PFSK-1 (cell line): ENCODE measurements at regions not wholly inside any gene's neighbourhood (a gene's known extent, or its start where the extent isn't known, plus 50 kb on each side); places are given as distances from the start of the nearest gene placed in this dataset.

Experiments
- FOXP2 ChIP-seq: optimal IDR thresholded peaks from 2 replicates; pipeline ENCODE3; 2011; ENCODE audit warnings: borderline replicate concordance, control low read depth, inconsistent platforms; ENCODE audit not compliant: insufficient read depth; ENCODE audit errors: extremely low read length, extremely low read depth
- POLR2AphosphoS5 ChIP-seq: IDR thresholded peaks from 2 replicates; pipeline ENCODE4 v1.6.1; 2012; ENCODE audit warnings: low read depth, mild to moderate bottlenecking, control low read depth, low read length, moderate library complexity
- REST ChIP-seq, 2 experiments: IDR thresholded peaks; 2 replicates each; pipeline versions ENCODE4 v1.6.1 to v1.8.0; 2011 to 2012; ENCODE audit warnings: low read depth in 2 of 2, low read length in 2 of 2, control low read depth in 1 of 2, inconsistent platforms in 1 of 2, mild to moderate bottlenecking in 1 of 2, moderate library complexity in 1 of 2; ENCODE audit not compliant: insufficient read depth in 1 of 2
- SIN3A ChIP-seq: IDR thresholded peaks from 2 replicates; pipeline ENCODE4 v1.6.1; 2012; ENCODE audit warnings: mild to moderate bottlenecking, low read length, moderate library complexity, borderline replicate concordance; ENCODE audit not compliant: insufficient read depth
- TAF1 ChIP-seq: IDR thresholded peaks from 2 replicates; pipeline ENCODE4 v1.6.1; 2012; ENCODE audit warnings: low read length, control low read depth, borderline replicate concordance; ENCODE audit not compliant: insufficient read depth

GRCh38 chr5:32908641-32909040 lies 197.5 kb downstream of the NPR3 start:
- TF ChIP-seq TAF1: no peak
- no peak for TF ChIP-seq POLR2AphosphoS5
- no peak for TF ChIP-seq REST (IDR thresholded peaks at IDR 0.05; ENCODE audit: insufficient read depth in 1 of 2, low read depth in 2 of 2, low read length in 2 of 2)
- TF ChIP-seq SIN3A: no peak
- no peak for TF ChIP-seq FOXP2

DNA sequence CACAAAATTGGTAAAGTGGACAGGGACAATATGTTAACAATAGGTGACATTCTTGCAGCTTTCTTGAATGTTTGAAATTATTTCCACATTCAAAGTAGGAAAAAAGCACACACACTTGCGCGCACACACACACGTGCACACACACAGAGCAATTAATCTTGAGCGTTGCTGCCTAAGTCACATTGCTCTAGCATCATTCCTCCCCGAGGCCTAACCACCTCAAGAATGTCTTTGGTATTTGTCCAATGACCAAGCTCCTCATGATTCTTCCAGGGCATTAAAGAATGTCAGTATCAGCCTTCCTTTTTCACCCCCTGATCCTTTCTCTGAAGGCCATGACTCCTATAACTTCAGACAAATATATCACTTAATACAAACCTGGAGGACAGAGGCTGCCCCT lies 198.1 kb downstream of the NPR3 start:
- TF ChIP-seq POLR2AphosphoS5 (no peak), REST (IDR thresholded peaks at IDR 0.05; ENCODE audit: insufficient read depth in 1 of 2, low read depth in 2 of 2, low read length in 2 of 2) (no peak), SIN3A (no peak), TAF1 (no peak), FOXP2 (no peak)

- TF ChIP-seq REST (IDR thresholded peaks at IDR 0.05; ENCODE audit: insufficient read depth in 1 of 2, low read depth in 2 of 2, low read length in 2 of 2): no peak
- no peak for TF ChIP-seq FOXP2
- TF ChIP-seq POLR2AphosphoS5: no peak
- no peak for TF ChIP-seq SIN3A
- no peak for TF ChIP-seq TAF1
Observed at GRCh38 chr5:32916648-32917047, 205.5 kb downstream of the NPR3 start.

DNA sequence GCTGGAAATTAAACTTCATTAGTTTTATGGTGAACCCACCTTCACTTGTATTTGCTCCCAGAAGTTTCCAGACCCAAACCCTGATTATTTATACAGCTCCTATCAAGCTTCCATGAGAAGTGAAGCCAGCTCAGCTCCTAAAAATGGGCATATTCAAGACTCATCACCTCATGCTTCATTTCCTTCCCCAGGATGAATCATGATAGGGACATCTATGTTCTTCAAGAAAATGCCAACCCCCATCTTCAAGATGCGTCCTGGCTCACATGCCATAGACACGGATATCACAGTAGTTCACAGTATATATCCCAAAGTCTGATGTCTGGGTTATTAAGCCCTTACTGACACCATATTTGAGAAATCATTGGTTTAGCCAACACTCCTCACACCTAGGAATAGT lies 217.6 kb downstream of the NPR3 start:
- TF ChIP-seq FOXP2 (no peak), REST (IDR thresholded peaks at IDR 0.05; ENCODE audit: insufficient read depth in 1 of 2, low read depth in 2 of 2, low read length in 2 of 2) (no peak), SIN3A (no peak), POLR2AphosphoS5 (no peak), TAF1 (no peak)

- TF ChIP-seq POLR2AphosphoS5: no peak
- TF ChIP-seq REST (IDR thresholded peaks at IDR 0.05; ENCODE audit: insufficient read depth in 1 of 2, low read depth in 2 of 2, low read length in 2 of 2): no peak
- no peak for TF ChIP-seq TAF1
- TF ChIP-seq FOXP2: no peak
- TF ChIP-seq SIN3A: no peak
Observed at GRCh38 chr5:32932241-32932935, 221.3 kb downstream of the NPR3 start.
